Psoas muscle (tissue), 7 donors: ENCODE measurements at regions not wholly inside any gene's neighbourhood (a gene's known extent, or its start where the extent isn't known, plus 50 kb on each side); places are given as distances from the start of the nearest gene placed in this dataset.

Experiments
- ATAC-seq, 4 donors: fragments of 200-7000 bp; cut with Tn5 transposase; one replicate each; pipeline ENCODE4 v1.9.1; 2020; ENCODE audit warnings: moderate library complexity in 3 of 4, mild to moderate bottlenecking in 2 of 4
- DNase-seq, 2 donors: peaks; one replicate each; pipeline ENCODE4 v3.0.0-alpha.2; 2020
- H3K27ac ChIP-seq: fragments of 200-600 bp; one replicate; pipeline ENCODE4 v1.8.0; 2022
- H3K27me3 ChIP-seq, 3 donors: fragments of 200-600 bp in 1 of 3; one replicate each; pipeline versions ENCODE4 v1.6.1 to v1.8.0; 2013 to 2022; ENCODE audit warnings: low read length in 2 of 3, mild to moderate bottlenecking in 2 of 3, moderate library complexity in 1 of 3; ENCODE audit not compliant: insufficient read depth in 3 of 3
- H3K36me3 ChIP-seq, 2 donors: fragments of 200-600 bp in 1 of 2; one replicate each; pipeline versions ENCODE4 v1.6.1 to v1.8.0; 2013 to 2022; ENCODE audit warnings: low read depth in 1 of 2, mild to moderate bottlenecking in 1 of 2, moderate library complexity in 1 of 2; ENCODE audit not compliant: insufficient read depth in 1 of 2
- H3K4me1 ChIP-seq: fragments of 200-600 bp; one replicate; pipeline ENCODE4 v1.8.0; 2022
- H3K4me3 ChIP-seq: fragments of 200-600 bp; one replicate; pipeline ENCODE4 v1.8.0; 2022; ENCODE audit warnings: mild to moderate bottlenecking
- H3K9me3 ChIP-seq: fragments of 200-600 bp; one replicate; pipeline ENCODE4 v1.8.0; 2022
- CTCF ChIP-seq: fragments of 200-600 bp; IDR thresholded peaks from one replicate; pipeline ENCODE4 v1.8.0; 2022; ENCODE audit warnings: antibody characterized with exemption
- WGBS, 3 donors: extraction: QIAGEN DNeasy Blood & Tissue Kit; methylation state at CpG; one replicate each; pipeline versions ENCODE4 v1.1.6 to v1.1.7; 2013; 5-methylcytosine and 5-hydroxymethylcytosine counted together
- intact Hi-C, 2 donors: fragments of 100-400 bp; cut with DNase I; formaldehyde crosslinking; loops; one replicate each; pipeline versions ENCODE4 v1.11.0 to v1.14.2; 2022
- donor health status: healthy with polysubstance abuse.
- donor health status: DM: no; HTN: no; CAD: no; lungs with moderate emphysema.
- donor health status: Bipolar disorder and iron deficiency.
- donor health status: healthy.
- donor health status: DM: yes; HTN: yes; CAD: no.
- donor health status: DM: no; HTN: no; CAD: no.
- donor health status: DM: yes; HTN: yes; CAD: no.

- 33 to 45% (median 41%) methylated on average over 1 of the region's 1 CpG for WGBS, 3 donors
- DNase-seq: no peak
- H3K27me3 ChIP-seq: no peaks in the 10 kb centered on the region
- no peaks in the 10 kb centered on the region for H3K36me3 ChIP-seq
- H3K4me3 ChIP-seq: no peak overlapping the region
- H3K27ac ChIP-seq: no peak overlapping the region
- no peak for TF ChIP-seq CTCF
- H3K4me1 ChIP-seq: no peaks in the 10 kb centered on the region
- H3K9me3 ChIP-seq: no peaks in the 10 kb centered on the region
- no peak for ATAC-seq
- intact Hi-C loops: no loop called here
Measured at GRCh38 chr6:155915651-155916050, 460.0 kb upstream of the NOX3 start.

GRCh38 chr6:155913816-155914215, 458.2 kb upstream of the NOX3 start:
- no peak overlapping the region for H3K27ac ChIP-seq
- H3K36me3 ChIP-seq: no peaks in the 10 kb centered on the region
- no peak for TF ChIP-seq CTCF
- no peaks in the 10 kb centered on the region for H3K4me1 ChIP-seq
- ATAC-seq (no peak), DNase-seq (no peak)
- H3K27me3 ChIP-seq: no peaks in the 10 kb centered on the region
- no peaks in the 10 kb centered on the region for H3K9me3 ChIP-seq
- H3K4me3 ChIP-seq: no peak overlapping the region
- intact Hi-C loops: no loop called here
- WGBS, 3 donors: 89 to 95% (median 91%) methylated on average over 8 of the region's 8 CpGs

- 66 to 78% (median 73%) methylated on average over 2 of the region's 2 CpGs for WGBS, 3 donors
- no peak for ATAC-seq
Measured at GRCh38 chr6:155909710-155910109, 454.1 kb upstream of the NOX3 start.

GRCh38 chr6:155895641-155896040, 440.0 kb upstream of the NOX3 start:
- 88 to 92% (median 90%) methylated on average over 3 of the region's 3 CpGs for WGBS, 3 donors
- H3K27ac ChIP-seq: no peak overlapping the region
- H3K36me3 ChIP-seq: no peaks in the 10 kb centered on the region

More at GRCh38 chr6:155909710-155910109, 454.1 kb upstream of the NOX3 start:
- Histone ChIP-seq H3K4me1 (no peaks in the 10 kb centered on the region), H3K4me3 (no peak overlapping the region), H3K27me3 (no peaks in the 10 kb centered on the region), H3K27ac (no peak overlapping the region), H3K36me3 (no peaks in the 10 kb centered on the region), H3K9me3 (no peaks in the 10 kb centered on the region)
- no peak for DNase-seq
- no peak for TF ChIP-seq CTCF
- intact Hi-C loops: no loop called here

More at GRCh38 chr6:155895641-155896040, 440.0 kb upstream of the NOX3 start:
- ATAC-seq (no peak), DNase-seq (no peak)
- Histone ChIP-seq H3K27me3 (no peaks in the 10 kb centered on the region), H3K9me3 (no peaks in the 10 kb centered on the region), H3K4me3 (no peak overlapping the region), H3K4me1 (no peaks in the 10 kb centered on the region)
- TF ChIP-seq CTCF: no peak
- intact Hi-C loops: no loop called here
